ENCODE measurements at regions not wholly inside any gene's neighbourhood (a gene's known extent, or its start where the extent isn't known, plus 50 kb on each side); places are given as distances from the start of the nearest gene placed in this dataset.

DNA sequence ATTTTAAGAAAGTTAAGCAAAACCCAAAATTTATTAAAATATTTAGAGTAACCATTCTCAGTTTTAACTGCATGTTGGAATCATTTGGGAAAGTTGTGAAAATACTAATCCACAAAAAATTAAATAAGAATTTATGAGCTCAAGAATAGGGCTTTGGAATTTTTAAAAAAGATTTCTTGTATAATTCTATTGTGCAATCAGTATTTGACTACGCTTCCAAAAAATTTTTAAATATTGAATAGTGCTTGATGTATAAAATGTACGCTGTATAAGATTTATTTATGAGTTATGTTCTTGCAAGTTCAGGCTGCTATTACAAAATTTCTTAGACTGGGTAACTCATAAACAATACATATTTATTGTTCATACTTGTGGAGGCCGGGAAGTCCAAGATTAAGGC lies 571.7 kb downstream of the MMUT start:
- TF ChIP-seq, protein P1, sequence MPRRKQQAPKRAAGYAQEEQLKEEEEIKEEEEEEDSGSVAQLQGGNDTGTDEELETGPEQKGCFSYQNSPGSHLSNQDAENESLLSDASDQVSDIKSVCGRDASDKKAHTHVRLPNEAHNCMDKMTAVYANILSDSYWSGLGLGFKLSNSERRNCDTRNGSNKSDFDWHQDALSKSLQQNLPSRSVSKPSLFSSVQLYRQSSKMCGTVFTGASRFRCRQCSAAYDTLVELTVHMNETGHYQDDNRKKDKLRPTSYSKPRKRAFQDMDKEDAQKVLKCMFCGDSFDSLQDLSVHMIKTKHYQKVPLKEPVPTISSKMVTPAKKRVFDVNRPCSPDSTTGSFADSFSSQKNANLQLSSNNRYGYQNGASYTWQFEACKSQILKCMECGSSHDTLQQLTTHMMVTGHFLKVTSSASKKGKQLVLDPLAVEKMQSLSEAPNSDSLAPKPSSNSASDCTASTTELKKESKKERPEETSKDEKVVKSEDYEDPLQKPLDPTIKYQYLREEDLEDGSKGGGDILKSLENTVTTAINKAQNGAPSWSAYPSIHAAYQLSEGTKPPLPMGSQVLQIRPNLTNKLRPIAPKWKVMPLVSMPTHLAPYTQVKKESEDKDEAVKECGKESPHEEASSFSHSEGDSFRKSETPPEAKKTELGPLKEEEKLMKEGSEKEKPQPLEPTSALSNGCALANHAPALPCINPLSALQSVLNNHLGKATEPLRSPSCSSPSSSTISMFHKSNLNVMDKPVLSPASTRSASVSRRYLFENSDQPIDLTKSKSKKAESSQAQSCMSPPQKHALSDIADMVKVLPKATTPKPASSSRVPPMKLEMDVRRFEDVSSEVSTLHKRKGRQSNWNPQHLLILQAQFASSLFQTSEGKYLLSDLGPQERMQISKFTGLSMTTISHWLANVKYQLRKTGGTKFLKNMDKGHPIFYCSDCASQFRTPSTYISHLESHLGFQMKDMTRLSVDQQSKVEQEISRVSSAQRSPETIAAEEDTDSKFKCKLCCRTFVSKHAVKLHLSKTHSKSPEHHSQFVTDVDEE (CRISPR knock-in tag; IDR thresholded peaks at IDR 0.05): no peak
- TF ChIP-seq TOX (CRISPR knock-in tag; IDR thresholded peaks at IDR 0.05; ENCODE audit: borderline replicate concordance): no peak
- TF ChIP-seq, protein P2, sequence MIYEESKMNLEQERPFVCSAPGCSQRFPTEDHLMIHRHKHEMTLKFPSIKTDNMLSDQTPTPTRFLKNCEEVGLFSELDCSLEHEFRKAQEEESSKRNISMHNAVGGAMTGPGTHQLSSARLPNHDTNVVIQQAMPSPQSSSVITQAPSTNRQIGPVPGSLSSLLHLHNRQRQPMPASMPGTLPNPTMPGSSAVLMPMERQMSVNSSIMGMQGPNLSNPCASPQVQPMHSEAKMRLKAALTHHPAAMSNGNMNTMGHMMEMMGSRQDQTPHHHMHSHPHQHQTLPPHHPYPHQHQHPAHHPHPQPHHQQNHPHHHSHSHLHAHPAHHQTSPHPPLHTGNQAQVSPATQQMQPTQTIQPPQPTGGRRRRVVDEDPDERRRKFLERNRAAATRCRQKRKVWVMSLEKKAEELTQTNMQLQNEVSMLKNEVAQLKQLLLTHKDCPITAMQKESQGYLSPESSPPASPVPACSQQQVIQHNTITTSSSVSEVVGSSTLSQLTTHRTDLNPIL (CRISPR knock-in tag; IDR thresholded peaks at IDR 0.05; ENCODE audit: low read depth): no peak
- TF ChIP-seq, protein P3, sequence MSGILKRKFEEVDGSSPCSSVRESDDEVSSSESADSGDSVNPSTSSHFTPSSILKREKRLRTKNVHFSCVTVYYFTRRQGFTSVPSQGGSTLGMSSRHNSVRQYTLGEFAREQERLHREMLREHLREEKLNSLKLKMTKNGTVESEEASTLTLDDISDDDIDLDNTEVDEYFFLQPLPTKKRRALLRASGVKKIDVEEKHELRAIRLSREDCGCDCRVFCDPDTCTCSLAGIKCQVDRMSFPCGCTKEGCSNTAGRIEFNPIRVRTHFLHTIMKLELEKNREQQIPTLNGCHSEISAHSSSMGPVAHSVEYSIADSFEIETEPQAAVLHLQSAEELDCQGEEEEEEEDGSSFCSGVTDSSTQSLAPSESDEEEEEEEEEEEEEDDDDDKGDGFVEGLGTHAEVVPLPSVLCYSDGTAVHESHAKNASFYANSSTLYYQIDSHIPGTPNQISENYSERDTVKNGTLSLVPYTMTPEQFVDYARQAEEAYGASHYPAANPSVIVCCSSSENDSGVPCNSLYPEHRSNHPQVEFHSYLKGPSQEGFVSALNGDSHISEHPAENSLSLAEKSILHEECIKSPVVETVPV (CRISPR knock-in tag; IDR thresholded peaks at IDR 0.05): no peak
- no peak for TF ChIP-seq ZFP30 (CRISPR knock-in tag; IDR thresholded peaks at IDR 0.05)
- no peak for TF ChIP-seq ARNTL (CRISPR knock-in tag; IDR thresholded peaks at IDR 0.05; ENCODE audit: borderline replicate concordance, low read depth)

Data from SK-N-SH treated with all-trans-retinoic acid at 6 μM for 48 hours (cell line).